ENCODE measurements at regions not wholly inside any gene's neighbourhood (a gene's known extent, or its start where the extent isn't known, plus 50 kb on each side); places are given as distances from the start of the nearest gene placed in this dataset.
"Not testable (repeated sequence)": the region's sequence is repeated elsewhere in the genome, so short reads cannot be mapped to it uniquely, and the experiment has no call there.

- H3K36me3 ChIP-seq; H3K4me3 ChIP-seq; H3K9me3 ChIP-seq; H3K27ac ChIP-seq; DNase-seq (ENCODE audit: low spot score); H3K4me1 ChIP-seq; H3K27me3 ChIP-seq: not testable (repeated sequence)
Measured at GRCh38 chrX:35221391-35221790, 278.8 kb downstream of the FAM47B start.

GRCh38 chrX:35244088-35244741, 301.6 kb downstream of the FAM47B start:
- Histone ChIP-seq H3K4me1 (no peaks in the 10 kb centered on the region), H3K9me3 (no peaks in the 10 kb centered on the region), H3K36me3 (no peaks in the 10 kb centered on the region), H3K4me3 (no peak overlapping the region), H3K27me3 (no peaks in the 10 kb centered on the region), H3K27ac (no peak overlapping the region)
- no peak for TF ChIP-seq CTCF (IDR thresholded peaks at IDR 0.05)
- no peak for DNase-seq (ENCODE audit: low spot score)

- DNase-seq (ENCODE audit: low spot score) = no peak
Measured at GRCh38 chrX:35244796-35245508, 302.4 kb downstream of the FAM47B start.

GRCh38 chrX:35251226-35251625, 308.6 kb downstream of the FAM47B start:
- DNase-seq (ENCODE audit: low spot score) = no peak
- no peaks in the 10 kb centered on the region for H3K4me1 ChIP-seq
- H3K36me3 ChIP-seq = no peaks in the 10 kb centered on the region
- H3K4me3 ChIP-seq = no peak overlapping the region
- H3K27ac ChIP-seq = no peak overlapping the region
- no peak for TF ChIP-seq CTCF (IDR thresholded peaks at IDR 0.05)
- no peaks in the 10 kb centered on the region for H3K27me3 ChIP-seq
- no peaks in the 10 kb centered on the region for H3K9me3 ChIP-seq

More at GRCh38 chrX:35244796-35245508, 302.4 kb downstream of the FAM47B start:
- H3K9me3 ChIP-seq = no peaks in the 10 kb centered on the region
- no peaks in the 10 kb centered on the region for H3K36me3 ChIP-seq
- no peak overlapping the region for H3K4me3 ChIP-seq
- H3K27ac ChIP-seq = no peak overlapping the region
- no peaks in the 10 kb centered on the region for H3K4me1 ChIP-seq
- TF ChIP-seq CTCF (IDR thresholded peaks at IDR 0.05) = no peak
- no peaks in the 10 kb centered on the region for H3K27me3 ChIP-seq

GRCh38 chrX:35276115-35276514, 333.5 kb downstream of the FAM47B start:
- Histone ChIP-seq H3K4me3 (no peak overlapping the region), H3K27ac (no peak overlapping the region), H3K4me1 (no peaks in the 10 kb centered on the region), H3K27me3 (no peaks in the 10 kb centered on the region), H3K9me3 (peaks cover 0 to 8% of the 10 kb centered on the region in 2 donors), H3K36me3 (no peaks in the 10 kb centered on the region)
- no peak for TF ChIP-seq CTCF (IDR thresholded peaks at IDR 0.05)
- no peak for DNase-seq (ENCODE audit: low spot score)

- Histone ChIP-seq H3K27me3 (no peaks in the 10 kb centered on the region), H3K9me3 (peaks cover 0 to 8% of the 10 kb centered on the region in 2 donors), H3K27ac (no peak overlapping the region), H3K4me3 (no peak overlapping the region), H3K4me1 (no peaks in the 10 kb centered on the region), H3K36me3 (no peaks in the 10 kb centered on the region)
- no peak for TF ChIP-seq CTCF (IDR thresholded peaks at IDR 0.05)
- DNase-seq (ENCODE audit: low spot score) = no peak
Measured at GRCh38 chrX:35285289-35285962, 342.8 kb downstream of the FAM47B start.

All from right atrium auricular region (tissue), 2 donors.